ENCODE measurements at regions not wholly inside any gene's neighbourhood (a gene's known extent, or its start where the extent isn't known, plus 50 kb on each side); places are given as distances from the start of the nearest gene placed in this dataset.

DNA sequence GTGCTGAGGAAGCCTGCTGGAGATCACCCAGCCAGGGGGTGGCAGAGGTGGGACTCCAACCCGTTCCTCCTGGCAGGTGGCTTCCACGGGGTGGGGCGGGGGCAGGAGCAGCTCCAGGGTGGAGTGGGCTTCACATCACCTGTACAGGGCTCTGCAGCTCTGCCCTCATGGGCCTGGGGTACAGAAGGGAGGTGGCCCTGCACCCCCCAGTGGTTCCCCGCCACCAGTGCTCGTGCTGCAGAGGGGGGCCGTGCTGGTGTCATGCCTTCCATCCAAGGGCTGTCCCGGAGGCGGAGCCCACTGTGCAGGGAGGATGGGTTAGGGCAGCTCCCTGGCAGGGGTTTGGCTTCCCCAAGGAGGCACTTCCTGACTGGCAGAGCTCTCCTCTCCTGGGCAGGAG, 76.4 kb upstream of the SHISAL1 start:
- TF ChIP-seq SALL2 (tag by site-specific recombination; IDR thresholded peaks at IDR 0.05; ENCODE audit: borderline replicate concordance) (no peak), REST (tag by site-specific recombination; IDR thresholded peaks at IDR 0.05) (no peak), YY1 (tag by site-specific recombination; IDR thresholded peaks at IDR 0.05) (no peak)
